Hypothalamus (tissue), 51 donors: ENCODE measurements at regions not wholly inside any gene's neighbourhood (a gene's known extent, or its start where the extent isn't known, plus 50 kb on each side); places are given as distances from the start of the nearest gene placed in this dataset.
"Not testable (repeated sequence)": the region's sequence is repeated elsewhere in the genome, so short reads cannot be mapped to it uniquely, and the experiment has no call there.

Source experiments
- DNase-seq, 51 donors: peaks; one replicate each; lab custom pipeline; 2025; lab: John Stamatoyannopoulos, UW

DNA sequence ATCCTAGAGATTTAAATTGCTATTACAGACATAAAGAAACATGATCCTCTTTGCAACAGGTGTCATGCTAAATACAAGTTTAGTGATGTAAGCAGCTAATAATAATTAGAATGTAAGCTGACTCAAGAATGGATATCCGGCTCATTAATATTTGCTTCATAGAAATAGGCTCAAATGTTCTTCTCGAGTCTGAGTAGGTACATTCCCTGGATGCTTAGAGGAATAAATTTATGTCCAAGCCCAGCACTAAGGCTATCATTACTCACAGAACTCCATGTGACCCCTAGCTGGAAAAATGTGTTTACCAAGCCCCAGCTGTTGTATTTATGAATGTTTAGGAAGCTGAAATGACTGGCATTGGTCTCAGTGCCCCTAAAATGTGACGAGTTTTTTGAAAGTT is 87.6 kb upstream of the TSPAN7 start:
- DNase-seq: no peak

DNA sequence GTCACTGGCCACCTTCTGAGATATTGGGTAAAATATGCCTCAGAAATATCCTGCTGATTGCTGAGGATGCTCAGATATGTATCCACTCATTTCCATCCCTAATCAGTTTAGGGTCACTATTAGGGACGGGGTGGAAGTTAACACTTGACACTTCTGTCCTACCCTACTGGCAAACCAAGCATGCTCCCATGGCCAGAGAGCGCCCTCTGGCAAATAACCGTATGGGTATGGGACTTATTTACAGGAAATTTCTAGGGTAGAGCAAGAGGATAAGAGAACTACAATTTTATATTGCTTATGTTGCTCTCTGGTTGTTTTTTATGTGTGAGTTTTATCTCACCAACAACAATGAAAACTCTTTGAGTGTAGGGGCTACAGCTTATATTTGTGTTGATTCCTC is 86.8 kb upstream of the TSPAN7 start:
- no peak for DNase-seq

DNA sequence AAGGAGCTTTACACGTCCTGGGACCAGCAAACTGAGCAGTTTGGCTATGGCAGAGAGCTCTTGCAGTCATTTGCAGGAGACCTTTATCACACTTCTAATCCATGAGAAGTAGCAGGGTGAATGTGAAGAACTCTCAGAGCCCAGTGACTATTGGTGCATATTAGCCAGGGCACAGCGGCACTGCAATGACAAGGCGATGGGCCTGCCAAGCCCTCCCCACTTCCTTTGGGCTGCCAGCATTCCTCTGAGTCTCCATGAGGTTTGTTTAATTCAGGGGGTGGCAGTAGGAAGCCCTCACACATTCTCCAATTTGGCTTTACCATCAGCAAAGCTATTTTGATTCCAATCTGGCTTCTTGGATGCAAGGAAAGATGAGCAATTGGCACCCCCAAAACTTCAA is 79.2 kb upstream of the TSPAN7 start:
- DNase-seq: no peak

DNA sequence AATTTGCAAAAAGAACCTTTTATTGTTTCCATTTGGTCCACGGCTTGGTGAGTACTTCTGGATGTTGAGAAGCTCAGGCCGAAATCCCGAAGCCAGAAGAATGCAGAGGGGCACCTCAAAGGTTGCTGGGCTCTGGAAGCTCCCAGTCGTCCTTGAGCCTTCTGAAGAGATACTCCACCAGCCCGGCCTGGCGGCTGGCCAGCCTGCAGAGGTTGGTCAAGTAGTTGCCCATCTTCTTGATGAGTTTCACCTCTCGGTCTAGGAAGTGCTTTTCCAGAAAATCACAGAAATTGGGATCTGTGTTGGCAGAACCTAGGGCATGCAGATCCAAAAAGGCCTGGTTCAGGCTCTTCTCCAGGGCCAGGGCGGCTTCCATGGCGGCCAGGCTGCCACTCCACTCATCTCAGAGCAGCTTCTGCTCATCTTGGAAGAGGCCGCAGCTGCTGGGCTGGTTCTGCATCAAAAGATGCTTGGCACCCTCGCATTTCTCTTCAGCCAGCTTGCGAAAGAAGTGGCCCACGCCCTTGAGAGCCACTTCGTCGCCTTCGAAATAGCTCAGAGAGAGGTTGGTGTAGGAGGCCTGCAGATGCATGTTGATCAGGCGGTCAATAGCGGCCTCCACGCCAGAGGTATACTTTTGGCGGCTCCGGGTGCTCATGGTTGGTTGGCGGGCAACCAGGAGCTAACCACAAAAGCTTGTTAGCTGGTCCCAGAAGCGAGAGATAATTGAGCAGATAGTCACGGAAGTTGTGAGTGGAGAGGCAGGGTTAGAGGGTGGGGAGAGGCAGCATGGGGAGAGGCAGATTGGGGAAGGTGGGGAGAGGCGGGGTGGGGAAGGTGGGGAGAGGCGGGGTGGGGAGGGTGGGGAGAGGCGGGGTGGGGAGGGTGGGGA is 76.5 kb upstream of the TSPAN7 start:
- peak in 2 of 51 donors; percentile 0 for DNase-seq

DNA sequence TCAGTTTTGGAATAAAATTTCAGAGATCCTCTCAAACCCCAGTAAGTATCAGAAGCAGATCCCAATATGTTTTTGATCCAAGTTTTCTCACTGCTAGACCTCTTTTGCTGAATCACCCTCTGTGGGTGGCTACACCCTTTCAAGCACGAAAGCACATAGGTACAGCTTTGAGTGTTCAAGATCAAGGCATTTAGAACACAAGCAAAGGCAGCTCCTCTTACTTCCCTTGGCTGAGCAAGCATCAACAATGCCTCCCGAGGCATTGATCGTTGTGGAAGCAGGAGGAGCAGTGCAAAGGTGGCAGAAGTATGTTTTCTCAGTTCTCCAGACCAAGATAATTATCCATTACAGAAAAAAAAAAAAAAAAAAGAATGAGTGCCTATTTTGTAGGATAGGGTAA is 72.0 kb upstream of the TSPAN7 start:
- DNase-seq: no peak

DNA sequence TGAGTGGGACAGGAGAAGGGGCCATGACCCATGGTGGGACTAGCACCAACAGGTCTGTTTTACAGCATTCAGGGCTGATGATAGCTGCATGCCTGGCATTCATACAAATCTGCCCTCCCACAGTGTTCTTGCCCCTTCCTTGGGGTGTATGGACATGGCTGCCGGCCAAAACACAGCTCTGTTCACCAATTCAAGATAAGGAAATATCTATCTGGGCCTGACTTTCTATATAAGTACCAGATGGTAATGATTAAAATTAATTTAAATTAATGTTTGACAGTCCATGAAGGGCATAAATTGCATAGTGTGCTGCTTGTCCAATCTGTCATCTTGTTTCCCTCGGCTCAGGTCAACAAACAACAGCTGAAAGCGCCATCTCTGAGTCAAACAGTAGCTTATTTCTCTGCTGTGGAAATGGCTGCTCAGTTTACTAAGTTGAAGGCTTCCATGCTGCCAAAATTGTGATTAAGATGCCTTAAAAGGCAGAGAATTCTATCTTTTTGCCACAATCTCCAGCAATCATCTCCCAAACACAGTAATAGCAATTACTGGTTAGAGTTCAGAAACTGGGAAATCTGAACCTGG is 67.0 kb upstream of the TSPAN7 start:
- DNase-seq: no peak

DNA sequence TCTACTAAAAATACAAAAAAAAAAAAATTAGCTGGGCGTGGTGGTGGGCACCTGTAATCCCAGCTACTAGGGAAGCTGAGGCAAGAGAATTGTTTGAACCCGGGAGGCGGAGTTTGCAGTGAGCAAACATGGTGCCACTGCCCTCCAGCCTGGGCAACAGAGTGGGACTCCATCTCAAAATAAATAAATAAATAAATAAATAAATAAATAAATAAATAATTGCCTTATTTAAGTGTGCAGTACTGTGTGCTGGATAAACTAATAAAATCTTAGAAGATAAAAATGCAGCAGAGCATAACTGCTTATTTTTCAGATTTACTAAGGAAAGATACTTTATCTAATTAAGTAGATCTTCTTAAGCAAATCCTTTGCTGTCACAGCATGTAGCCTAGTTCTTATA is 61.7 kb upstream of the TSPAN7 start:
- not testable (repeated sequence) for DNase-seq

DNA sequence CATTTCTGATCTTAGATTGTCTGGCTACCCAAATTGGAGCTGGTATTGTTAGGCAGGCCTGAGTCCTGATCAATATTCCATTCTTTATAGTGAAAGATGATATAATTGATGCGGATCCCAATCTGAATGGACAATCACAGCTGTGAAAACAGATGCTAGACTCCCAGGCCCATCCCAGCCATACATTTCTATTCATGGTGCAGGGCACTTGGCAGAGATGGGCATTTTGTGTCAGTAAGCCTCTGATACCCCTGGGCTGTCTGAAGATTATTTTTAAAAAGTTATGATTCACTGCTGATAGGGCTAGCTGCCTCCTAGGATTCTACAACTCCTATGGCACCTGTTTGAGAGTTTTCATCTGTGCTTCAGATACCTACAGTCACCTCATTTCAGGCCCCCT is 61.2 kb upstream of the TSPAN7 start:
- DNase-seq: no peak

DNA sequence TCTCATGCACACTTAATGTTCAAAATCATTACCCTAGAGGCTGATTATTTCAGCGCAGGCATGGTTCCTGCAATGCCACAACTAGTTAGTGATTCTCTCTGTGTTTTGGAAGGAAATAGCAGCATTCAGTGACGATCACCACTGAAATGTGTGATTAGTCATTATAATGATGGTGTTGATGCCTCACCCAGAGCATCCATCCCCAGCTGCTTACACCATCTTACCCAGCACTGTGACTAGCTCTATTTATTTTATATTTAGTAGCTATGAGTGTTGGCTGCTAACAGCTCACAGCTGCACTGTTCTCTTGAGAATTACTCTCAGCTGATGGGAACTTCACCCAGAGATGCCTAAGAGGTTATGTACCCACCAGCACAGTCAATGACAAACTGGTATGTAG is 60.5 kb upstream of the TSPAN7 start:
- no peak for DNase-seq

DNA sequence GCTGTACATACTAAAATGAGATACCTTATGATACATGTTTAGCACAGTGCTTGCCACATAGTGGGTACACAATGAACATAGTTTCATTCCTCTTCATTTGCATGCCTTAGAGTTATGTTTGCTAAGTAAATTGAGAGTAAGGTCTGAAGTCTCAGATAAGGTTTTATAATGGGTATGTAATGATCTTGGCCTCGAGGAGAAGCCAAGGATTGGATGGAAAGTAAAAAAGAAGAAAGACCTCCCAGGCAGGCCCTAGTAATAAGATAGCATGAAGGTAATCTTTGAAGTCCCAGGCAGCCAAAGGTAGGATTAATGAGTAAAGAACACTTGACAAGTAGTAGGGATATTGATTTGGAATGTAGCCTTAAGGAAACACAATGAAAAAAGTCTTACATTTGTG is 55.8 kb upstream of the TSPAN7 start:
- DNase-seq: no peak
